WTC11 (cell line): ENCODE measurements at regions not wholly inside any gene's neighbourhood (a gene's known extent, or its start where the extent isn't known, plus 50 kb on each side); places are given as distances from the start of the nearest gene placed in this dataset.

Experiments used
- ATAC-seq: fragments of 200-7000 bp; cut with Tn5 transposase; 2 replicates; pipeline ENCODE4 v1.10.0; 2021; ENCODE audit warnings: mild to moderate bottlenecking, moderate library complexity
- CTCF ChIA-PET: fragments of 300-600 bp; sonication (Branson Sonifier 250); formaldehyde crosslinking; loops from one replicate; lab custom pipeline; 2021; ENCODE audit warnings: antibody characterized with exemption; lab: Charles Lee
- POLR2A ChIA-PET: fragments of 350-600 bp; sonication (Branson Sonifier 250); formaldehyde crosslinking; loops from one replicate; lab custom pipeline; 2021; ENCODE audit warnings: antibody characterized with exemption; lab: Charles Lee
- DNase-seq: peaks from one replicate; pipeline ENCODE4 v3.0.0; 2021; ENCODE audit warnings: low spot score
- H3K27ac Mint-ChIP-seq: 2 replicates; pipeline ENCODE4 v1.8.0; 2021; ENCODE audit warnings: mixed read lengths
- H3K27me3 Mint-ChIP-seq: 2 replicates; pipeline ENCODE4 v1.8.0; 2021; ENCODE audit warnings: low read depth, mild to moderate bottlenecking, moderate library complexity, mixed read lengths
- H3K36me3 Mint-ChIP-seq: 2 replicates; pipeline ENCODE4 v1.8.0; 2021; ENCODE audit warnings: mixed read lengths
- H3K4me1 Mint-ChIP-seq: 2 replicates; pipeline ENCODE4 v1.8.0; 2022; ENCODE audit warnings: mixed read lengths
- H3K4me3 Mint-ChIP-seq: 2 replicates; pipeline ENCODE4 v1.8.0; 2021; ENCODE audit warnings: mild to moderate bottlenecking, moderate library complexity, mixed read lengths
- H3K9me3 Mint-ChIP-seq: 2 replicates; pipeline ENCODE4 v1.8.0; 2021; ENCODE audit warnings: mixed read lengths
- ELF4 ChIP-seq: sonication (generic); formaldehyde crosslinking; IDR thresholded peaks from 2 replicates; pipeline ENCODE4 v1.8.1; 2022; ENCODE audit warnings: low read depth, mild to moderate bottlenecking, moderate library complexity, missing genetic modification reagents
- ESRRA ChIP-seq: sonication (generic); formaldehyde crosslinking; IDR thresholded peaks from 2 replicates; pipeline ENCODE4 v1.8.1; 2022; ENCODE audit warnings: mild to moderate bottlenecking, missing genetic modification reagents, borderline replicate concordance
- GABPB1 ChIP-seq: sonication (generic); formaldehyde crosslinking; IDR thresholded peaks from 2 replicates; pipeline ENCODE4 v1.8.1; 2023; ENCODE audit warnings: mild to moderate bottlenecking, missing genetic modification reagents
- IRF2 ChIP-seq: sonication (generic); formaldehyde crosslinking; IDR thresholded peaks from 2 replicates; pipeline ENCODE4 v1.8.0; 2022; ENCODE audit warnings: low read depth, missing genetic modification reagents, borderline replicate concordance
- NFE2L1 ChIP-seq: sonication (generic); formaldehyde crosslinking; IDR thresholded peaks from 2 replicates; pipeline ENCODE4 v1.8.1; 2023; ENCODE audit warnings: missing genetic modification reagents
- NR1H2 ChIP-seq: sonication (generic); formaldehyde crosslinking; IDR thresholded peaks from 2 replicates; pipeline ENCODE4 v1.9.0; 2021; ENCODE audit warnings: mild to moderate bottlenecking, moderate library complexity, missing genetic modification reagents
- PRRX2 ChIP-seq: fragments of 250-450 bp; sonication (Bioruptor Pico); IDR thresholded peaks from 2 replicates; pipeline ENCODE4 v1.8.0; 2021; ENCODE audit warnings: mild to moderate bottlenecking
- TP53 ChIP-seq: sonication (generic); formaldehyde crosslinking; IDR thresholded peaks from 2 replicates; pipeline ENCODE4 v1.8.1; 2023; ENCODE audit warnings: mild to moderate bottlenecking, missing genetic modification reagents
- TF ChIP-seq, protein P1 (sequence below): sonication (generic); formaldehyde crosslinking; IDR thresholded peaks from 2 replicates; pipeline ENCODE4 v1.8.0; 2023; ENCODE audit warnings: missing genetic modification reagents
- TF ChIP-seq, protein P2 (sequence below): sonication (generic); formaldehyde crosslinking; IDR thresholded peaks from 2 replicates; pipeline ENCODE4 v1.8.0; 2022; ENCODE audit warnings: mild to moderate bottlenecking, missing genetic modification reagents
- TF ChIP-seq, protein P3 (sequence below): fragments of 250-450 bp; sonication (Bioruptor Pico); IDR thresholded peaks from 2 replicates; pipeline ENCODE4 v2.1.2; 2022; ENCODE audit warnings: mild to moderate bottlenecking, moderate library complexity
- TF ChIP-seq, protein P4 (sequence below): sonication (generic); formaldehyde crosslinking; IDR thresholded peaks from 2 replicates; pipeline ENCODE4 v1.8.0; 2023; ENCODE audit warnings: mild to moderate bottlenecking, missing genetic modification reagents
- TF ChIP-seq, protein P5 (sequence below): sonication (generic); formaldehyde crosslinking; IDR thresholded peaks from 2 replicates; pipeline ENCODE4 v1.8.1; 2023; ENCODE audit warnings: mild to moderate bottlenecking, missing genetic modification reagents, moderate library complexity
- TF ChIP-seq, protein P6 (sequence below): fragments of 250-450 bp; sonication (Bioruptor Pico); IDR thresholded peaks from 2 replicates; pipeline ENCODE4 v1.9.0; 2021; ENCODE audit warnings: moderate library complexity, mild to moderate bottlenecking, inconsistent platforms, borderline replicate concordance
- TF ChIP-seq, protein P7 (sequence below): fragments of 250-450 bp; sonication (Bioruptor Pico); conservative IDR thresholded peaks from 2 replicates; pipeline ENCODE4 v1.9.0; 2021; ENCODE audit warnings: mild to moderate bottlenecking

DNA sequence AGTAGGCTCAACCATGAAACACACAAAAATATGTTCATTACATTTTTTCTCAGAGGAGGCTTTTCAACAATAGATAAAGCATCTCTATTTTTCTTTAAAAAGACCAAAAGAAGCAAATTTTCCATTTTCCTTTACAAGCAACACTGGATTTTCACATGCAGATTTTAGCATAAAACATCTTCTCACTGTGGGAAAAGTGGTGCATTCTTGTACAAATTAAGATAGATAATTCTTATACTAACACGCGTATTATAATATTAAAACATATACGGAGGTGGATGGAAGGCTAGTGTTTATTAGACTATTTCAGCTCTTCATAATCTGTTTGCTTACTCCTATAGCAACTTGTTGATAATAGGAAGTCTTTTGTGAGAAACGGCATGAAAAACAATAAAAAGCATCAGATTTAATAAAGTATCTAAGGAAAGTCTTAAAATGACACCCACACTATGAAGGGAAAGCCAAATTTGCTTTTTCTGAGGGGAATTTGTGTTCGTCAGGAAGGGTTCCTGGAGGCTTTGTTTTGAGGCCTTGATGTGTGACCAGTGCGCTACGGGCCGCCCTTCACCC, 529.6 kb downstream of the SOX2 start:
- Mint-ChIP-seq H3K36me3 (no peaks in the 10 kb centered on the region), H3K27me3 (no peaks in the 10 kb centered on the region), H3K4me1 (peaks cover 21% of the 10 kb centered on the region), H3K9me3 (peaks cover 5% of the 10 kb centered on the region; the same call in 1 of the 2 replicates), H3K27ac (no peak overlapping the region), H3K4me3 (no peak overlapping the region)
- POLR2A ChIA-PET: interaction anchor here (0.6 kb wide), 1 partner anchor 64 kb away, joined by 3 read pairs; no protein-coding TSS in a partner anchor
- CTCF ChIA-PET: no interaction called here
- ATAC-seq: no peak
- TF ChIP-seq, protein P1, sequence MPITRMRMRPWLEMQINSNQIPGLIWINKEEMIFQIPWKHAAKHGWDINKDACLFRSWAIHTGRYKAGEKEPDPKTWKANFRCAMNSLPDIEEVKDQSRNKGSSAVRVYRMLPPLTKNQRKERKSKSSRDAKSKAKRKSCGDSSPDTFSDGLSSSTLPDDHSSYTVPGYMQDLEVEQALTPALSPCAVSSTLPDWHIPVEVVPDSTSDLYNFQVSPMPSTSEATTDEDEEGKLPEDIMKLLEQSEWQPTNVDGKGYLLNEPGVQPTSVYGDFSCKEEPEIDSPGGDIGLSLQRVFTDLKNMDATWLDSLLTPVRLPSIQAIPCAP (CRISPR knock-in tag): no peak
- TF ChIP-seq ELF4 (no peak), IRF2 (CRISPR knock-in tag) (no peak), TP53 (CRISPR knock-in tag) (no peak), GABPB1 (CRISPR knock-in tag) (no peak), PRRX2 (CRISPR knock-in tag) (no peak)
- TF ChIP-seq, protein P2, sequence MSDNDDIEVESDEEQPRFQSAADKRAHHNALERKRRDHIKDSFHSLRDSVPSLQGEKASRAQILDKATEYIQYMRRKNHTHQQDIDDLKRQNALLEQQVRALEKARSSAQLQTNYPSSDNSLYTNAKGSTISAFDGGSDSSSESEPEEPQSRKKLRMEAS: no peak
- TF ChIP-seq, protein P3, sequence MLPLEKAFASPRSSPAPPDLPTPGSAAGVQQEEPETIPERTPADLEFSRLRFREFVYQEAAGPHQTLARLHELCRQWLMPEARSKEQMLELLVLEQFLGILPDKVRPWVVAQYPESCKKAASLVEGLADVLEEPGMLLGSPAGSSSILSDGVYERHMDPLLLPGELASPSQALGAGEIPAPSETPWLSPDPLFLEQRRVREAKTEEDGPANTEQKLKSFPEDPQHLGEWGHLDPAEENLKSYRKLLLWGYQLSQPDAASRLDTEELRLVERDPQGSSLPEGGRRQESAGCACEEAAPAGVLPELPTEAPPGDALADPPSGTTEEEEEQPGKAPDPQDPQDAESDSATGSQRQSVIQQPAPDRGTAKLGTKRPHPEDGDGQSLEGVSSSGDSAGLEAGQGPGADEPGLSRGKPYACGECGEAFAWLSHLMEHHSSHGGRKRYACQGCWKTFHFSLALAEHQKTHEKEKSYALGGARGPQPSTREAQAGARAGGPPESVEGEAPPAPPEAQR (CRISPR knock-in tag): no peak
- TF ChIP-seq, protein P4, sequence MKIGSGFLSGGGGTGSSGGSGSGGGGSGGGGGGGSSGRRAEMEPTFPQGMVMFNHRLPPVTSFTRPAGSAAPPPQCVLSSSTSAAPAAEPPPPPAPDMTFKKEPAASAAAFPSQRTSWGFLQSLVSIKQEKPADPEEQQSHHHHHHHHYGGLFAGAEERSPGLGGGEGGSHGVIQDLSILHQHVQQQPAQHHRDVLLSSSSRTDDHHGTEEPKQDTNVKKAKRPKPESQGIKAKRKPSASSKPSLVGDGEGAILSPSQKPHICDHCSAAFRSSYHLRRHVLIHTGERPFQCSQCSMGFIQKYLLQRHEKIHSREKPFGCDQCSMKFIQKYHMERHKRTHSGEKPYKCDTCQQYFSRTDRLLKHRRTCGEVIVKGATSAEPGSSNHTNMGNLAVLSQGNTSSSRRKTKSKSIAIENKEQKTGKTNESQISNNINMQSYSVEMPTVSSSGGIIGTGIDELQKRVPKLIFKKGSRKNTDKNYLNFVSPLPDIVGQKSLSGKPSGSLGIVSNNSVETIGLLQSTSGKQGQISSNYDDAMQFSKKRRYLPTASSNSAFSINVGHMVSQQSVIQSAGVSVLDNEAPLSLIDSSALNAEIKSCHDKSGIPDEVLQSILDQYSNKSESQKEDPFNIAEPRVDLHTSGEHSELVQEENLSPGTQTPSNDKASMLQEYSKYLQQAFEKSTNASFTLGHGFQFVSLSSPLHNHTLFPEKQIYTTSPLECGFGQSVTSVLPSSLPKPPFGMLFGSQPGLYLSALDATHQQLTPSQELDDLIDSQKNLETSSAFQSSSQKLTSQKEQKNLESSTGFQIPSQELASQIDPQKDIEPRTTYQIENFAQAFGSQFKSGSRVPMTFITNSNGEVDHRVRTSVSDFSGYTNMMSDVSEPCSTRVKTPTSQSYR (CRISPR knock-in tag): no peak
- TF ChIP-seq, protein P5, sequence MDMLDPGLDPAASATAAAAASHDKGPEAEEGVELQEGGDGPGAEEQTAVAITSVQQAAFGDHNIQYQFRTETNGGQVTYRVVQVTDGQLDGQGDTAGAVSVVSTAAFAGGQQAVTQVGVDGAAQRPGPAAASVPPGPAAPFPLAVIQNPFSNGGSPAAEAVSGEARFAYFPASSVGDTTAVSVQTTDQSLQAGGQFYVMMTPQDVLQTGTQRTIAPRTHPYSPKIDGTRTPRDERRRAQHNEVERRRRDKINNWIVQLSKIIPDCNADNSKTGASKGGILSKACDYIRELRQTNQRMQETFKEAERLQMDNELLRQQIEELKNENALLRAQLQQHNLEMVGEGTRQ (CRISPR knock-in tag): no peak
- TF ChIP-seq, protein P6, sequence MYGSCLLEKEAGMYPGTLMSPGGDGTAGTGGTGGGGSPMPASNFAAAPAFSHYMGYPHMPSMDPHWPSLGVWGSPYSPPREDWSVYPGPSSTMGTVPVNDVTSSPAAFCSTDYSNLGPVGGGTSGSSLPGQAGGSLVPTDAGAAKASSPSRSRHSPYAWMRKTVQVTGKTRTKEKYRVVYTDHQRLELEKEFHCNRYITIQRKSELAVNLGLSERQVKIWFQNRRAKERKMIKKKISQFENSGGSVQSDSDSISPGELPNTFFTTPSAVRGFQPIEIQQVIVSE (CRISPR knock-in tag): no peak
- TF ChIP-seq, protein P7, sequence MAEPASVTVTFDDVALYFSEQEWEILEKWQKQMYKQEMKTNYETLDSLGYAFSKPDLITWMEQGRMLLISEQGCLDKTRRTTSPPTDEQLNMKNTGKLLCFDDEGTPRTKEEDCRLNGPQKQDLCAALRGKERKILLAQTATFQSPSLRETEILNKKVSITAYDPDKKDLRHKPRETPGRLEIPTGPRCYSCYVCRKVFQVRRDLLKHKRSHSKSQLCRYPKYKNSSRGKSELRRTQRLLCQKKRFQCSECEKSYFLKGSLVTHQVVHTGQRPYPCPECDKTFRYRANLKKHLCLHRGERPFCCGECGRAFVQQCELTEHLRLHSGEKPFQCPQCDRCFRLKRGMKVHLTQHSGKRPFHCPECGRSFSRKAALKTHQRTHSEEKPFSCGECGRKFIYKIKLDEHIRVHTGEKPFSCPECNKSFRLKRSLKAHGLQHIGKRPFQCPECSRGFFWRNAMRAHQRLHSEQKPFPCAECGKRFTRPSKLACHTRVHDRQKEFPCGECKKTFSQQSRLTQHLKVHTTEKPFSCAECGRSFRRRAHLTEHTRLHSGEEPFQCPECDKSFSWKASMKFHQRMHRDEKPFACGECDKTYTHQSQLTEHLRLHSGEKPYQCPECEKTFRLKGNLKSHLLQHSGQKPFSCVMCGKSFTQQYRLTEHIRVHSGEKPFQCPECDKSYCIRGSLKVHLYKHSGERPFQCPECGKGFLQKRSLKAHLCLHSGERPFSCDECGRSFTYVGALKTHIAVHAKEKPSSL: no peak
- DNase-seq: no peak

DNA sequence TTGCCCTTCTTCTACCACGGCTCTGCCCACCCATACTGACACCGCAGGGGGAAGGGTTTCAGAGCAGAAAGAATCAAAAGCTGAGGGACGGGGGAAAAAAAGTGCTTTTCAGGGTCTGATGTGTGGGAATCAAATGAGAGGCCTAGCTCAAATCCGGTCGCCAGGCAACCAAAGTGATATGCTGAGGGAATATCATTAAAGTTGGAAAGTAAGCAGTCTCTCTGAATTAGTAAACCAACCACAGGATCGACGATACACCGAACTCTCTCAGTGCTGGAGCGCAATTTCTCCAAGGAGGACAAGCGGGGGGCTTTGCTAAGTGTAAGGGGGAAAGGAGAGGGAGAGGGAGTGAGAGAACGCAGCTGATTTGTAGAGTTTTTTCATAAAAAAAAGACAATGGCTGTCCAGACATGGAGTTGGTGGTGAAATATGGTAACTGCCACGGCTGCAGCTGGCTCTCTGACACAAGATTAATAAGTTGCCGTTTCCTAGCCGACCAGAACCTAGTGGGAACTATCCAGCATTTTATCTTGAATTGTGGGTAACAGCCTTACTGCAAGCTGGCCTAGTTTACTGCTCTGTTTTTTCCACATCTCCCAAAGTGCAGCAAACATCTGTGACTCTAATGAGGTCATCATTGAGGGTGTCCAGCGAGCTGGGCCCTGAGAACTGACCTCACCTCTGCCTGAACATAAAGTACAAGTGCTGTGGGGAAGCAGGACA, 530.2 kb downstream of the SOX2 start:
- Mint-ChIP-seq H3K9me3 (peaks cover 5% of the 10 kb centered on the region; the same call in 1 of the 2 replicates), H3K4me1 (peaks cover 21% of the 10 kb centered on the region), H3K36me3 (no peaks in the 10 kb centered on the region), H3K4me3 (no peak overlapping the region), H3K27me3 (no peaks in the 10 kb centered on the region), H3K27ac (no peak overlapping the region)
- ATAC-seq (no peak; the same call in 1 of the 2 replicates), DNase-seq (no peak)
- TF ChIP-seq IRF2 (CRISPR knock-in tag) (no peak), NR1H2 (CRISPR knock-in tag) (no peak), ESRRA (CRISPR knock-in tag) (no peak), NFE2L1 (CRISPR knock-in tag) (no peak)
- TF ChIP-seq, protein P3 (CRISPR knock-in tag): no peak
- TF ChIP-seq, protein P1 (CRISPR knock-in tag): no peak
- TF ChIP-seq, protein P7: no peak
- CTCF ChIA-PET: interaction anchor here (1.2 kb wide), 1 partner anchor 8 kb away, joined by 3 read pairs; no protein-coding TSS in a partner anchor
- POLR2A ChIA-PET: interaction anchor here (0.6 kb wide), 1 partner anchor 64 kb away, joined by 3 read pairs; no protein-coding TSS in a partner anchor
